ENCODE measurements at regions not wholly inside any gene's neighbourhood (a gene's known extent, or its start where the extent isn't known, plus 50 kb on each side); places are given as distances from the start of the nearest gene placed in this dataset.

DNA sequence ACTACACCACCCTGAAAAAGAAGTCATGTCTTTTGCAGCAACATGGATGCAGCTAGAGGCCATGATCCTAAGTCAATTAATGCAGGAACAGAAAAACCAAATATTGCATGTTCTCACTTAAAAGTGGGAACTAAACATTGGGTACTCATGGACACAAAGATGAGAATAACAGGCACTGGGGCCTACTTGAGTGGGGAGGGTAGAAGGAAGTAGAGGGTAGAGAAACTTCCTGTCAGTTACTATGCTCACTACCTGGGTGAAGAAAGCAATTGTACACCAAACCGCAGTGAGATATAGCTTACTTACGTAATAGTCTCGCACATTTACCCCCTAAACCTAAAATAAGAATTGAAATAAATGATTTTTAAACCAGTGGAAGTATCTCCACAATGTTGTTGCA, 480.5 kb upstream of the ARRDC4 start:
- H3K27ac ChIP-seq: no peak overlapping the region
- no peaks in the 10 kb centered on the region for H3K36me3 ChIP-seq
- H3K4me1 ChIP-seq: no peaks in the 10 kb centered on the region
- DNase-seq (ENCODE audit: low spot score): no peak
- H3K4me3 ChIP-seq: no peak overlapping the region
- no peaks in the 10 kb centered on the region for H3K27me3 ChIP-seq
- no peaks in the 10 kb centered on the region for H3K9me3 ChIP-seq
- TF ChIP-seq, protein P1, sequence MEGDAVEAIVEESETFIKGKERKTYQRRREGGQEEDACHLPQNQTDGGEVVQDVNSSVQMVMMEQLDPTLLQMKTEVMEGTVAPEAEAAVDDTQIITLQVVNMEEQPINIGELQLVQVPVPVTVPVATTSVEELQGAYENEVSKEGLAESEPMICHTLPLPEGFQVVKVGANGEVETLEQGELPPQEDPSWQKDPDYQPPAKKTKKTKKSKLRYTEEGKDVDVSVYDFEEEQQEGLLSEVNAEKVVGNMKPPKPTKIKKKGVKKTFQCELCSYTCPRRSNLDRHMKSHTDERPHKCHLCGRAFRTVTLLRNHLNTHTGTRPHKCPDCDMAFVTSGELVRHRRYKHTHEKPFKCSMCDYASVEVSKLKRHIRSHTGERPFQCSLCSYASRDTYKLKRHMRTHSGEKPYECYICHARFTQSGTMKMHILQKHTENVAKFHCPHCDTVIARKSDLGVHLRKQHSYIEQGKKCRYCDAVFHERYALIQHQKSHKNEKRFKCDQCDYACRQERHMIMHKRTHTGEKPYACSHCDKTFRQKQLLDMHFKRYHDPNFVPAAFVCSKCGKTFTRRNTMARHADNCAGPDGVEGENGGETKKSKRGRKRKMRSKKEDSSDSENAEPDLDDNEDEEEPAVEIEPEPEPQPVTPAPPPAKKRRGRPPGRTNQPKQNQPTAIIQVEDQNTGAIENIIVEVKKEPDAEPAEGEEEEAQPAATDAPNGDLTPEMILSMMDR (IDR thresholded peaks at IDR 0.05): no peak

DNA sequence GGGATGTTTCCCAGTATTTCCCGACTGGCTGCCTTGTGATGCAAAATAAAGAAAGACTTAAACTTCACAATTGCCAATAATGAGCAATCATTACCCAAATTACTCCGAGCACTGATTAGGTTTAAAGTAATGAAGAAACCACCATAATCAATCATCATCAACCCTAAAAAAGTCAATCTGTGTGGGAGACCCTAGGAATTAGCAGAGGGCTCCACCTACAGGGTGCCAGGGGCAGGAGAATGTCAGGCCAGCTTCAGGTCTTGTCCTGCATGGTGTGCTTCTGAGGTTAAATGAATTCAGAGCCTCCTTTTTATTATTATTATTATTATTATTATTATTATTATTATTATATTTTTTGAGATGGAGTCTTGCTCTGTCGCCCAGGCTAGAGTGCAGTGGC, 478.0 kb upstream of the ARRDC4 start:
- DNase-seq (ENCODE audit: low spot score): no peak
- no peaks in the 10 kb centered on the region for H3K9me3 ChIP-seq
- no peaks in the 10 kb centered on the region for H3K27me3 ChIP-seq
- no peaks in the 10 kb centered on the region for H3K4me1 ChIP-seq
- H3K36me3 ChIP-seq: no peaks in the 10 kb centered on the region
- H3K27ac ChIP-seq: no peak overlapping the region
- H3K4me3 ChIP-seq: no peak overlapping the region
- TF ChIP-seq, protein P1 (IDR thresholded peaks at IDR 0.05): no peak

DNA sequence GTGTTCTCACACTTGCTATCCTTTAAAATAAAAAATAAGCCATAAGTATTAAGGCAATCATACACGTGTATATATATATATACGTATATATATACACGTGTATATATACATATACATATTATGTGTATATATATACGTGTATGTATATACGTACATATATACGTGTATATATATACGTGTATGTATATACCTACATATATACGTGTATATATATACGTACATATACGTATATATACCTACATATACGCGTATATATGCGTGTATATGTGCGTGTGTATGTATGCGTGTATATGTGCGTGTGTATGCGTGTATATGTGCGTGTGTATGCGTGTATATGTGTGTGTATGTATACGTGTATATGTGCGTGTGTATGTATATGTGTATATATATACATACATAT, 477.3 kb upstream of the ARRDC4 start:
- TF ChIP-seq, protein P1 (IDR thresholded peaks at IDR 0.05): no peak
- H3K36me3 ChIP-seq: no peaks in the 10 kb centered on the region

DNA sequence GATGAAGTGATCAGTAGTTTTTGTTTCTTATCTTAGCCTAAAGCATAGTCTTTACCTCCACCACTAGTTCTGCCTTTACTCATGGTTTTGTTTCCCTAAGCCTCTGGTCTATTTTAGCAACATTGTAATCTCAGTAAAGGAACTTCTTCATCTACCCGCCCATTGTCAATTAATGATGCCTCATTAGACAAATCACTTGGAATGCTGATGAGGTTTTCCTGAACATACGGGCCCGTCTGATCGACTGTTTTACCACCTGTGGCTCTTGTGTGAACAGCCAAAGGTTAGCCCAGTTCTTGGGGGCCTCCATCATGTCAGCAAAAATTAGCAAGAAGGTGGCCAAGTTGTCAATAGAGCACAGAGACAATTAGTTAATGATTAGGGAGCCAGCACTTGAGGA, 470.1 kb upstream of the ARRDC4 start:
- Histone ChIP-seq H3K4me3 (no peak overlapping the region), H3K9me3 (no peaks in the 10 kb centered on the region), H3K36me3 (no peaks in the 10 kb centered on the region), H3K4me1 (no peaks in the 10 kb centered on the region), H3K27me3 (no peaks in the 10 kb centered on the region), H3K27ac (no peak overlapping the region)
- TF ChIP-seq, protein P1 (IDR thresholded peaks at IDR 0.05): no peak
- no peak for DNase-seq (ENCODE audit: low spot score)

More for the DNA sequence above, 477.3 kb upstream of the ARRDC4 start:
- Histone ChIP-seq H3K27me3 (no peaks in the 10 kb centered on the region), H3K9me3 (no peaks in the 10 kb centered on the region), H3K4me3 (no peak overlapping the region), H3K4me1 (no peaks in the 10 kb centered on the region), H3K27ac (no peak overlapping the region)
- DNase-seq (ENCODE audit: low spot score): no peak

DNA sequence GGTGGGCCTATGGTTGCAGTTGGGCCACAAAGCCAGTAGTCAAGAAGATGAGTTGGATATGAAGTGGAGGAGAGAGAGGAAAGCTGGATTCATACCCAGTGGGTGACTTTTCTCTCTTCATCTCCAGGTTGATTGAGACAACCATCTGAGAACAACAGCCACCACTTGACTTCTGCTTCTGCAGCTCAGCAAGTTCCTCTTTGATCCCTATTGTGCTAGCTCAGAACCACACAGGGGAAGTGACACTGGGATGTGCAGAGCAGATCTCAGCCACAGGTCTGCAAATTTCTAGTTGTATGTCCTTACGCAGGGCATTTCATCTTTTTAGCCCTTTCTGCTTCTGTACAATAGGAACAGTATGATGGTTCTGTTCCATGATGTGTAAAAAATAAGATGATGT, 459.2 kb upstream of the ARRDC4 start:
- H3K4me3 ChIP-seq: no peak overlapping the region
- H3K27ac ChIP-seq: no peak overlapping the region
- TF ChIP-seq, protein P1 (IDR thresholded peaks at IDR 0.05): no peak
- DNase-seq (ENCODE audit: low spot score): no peak
- no peaks in the 10 kb centered on the region for H3K9me3 ChIP-seq
- H3K27me3 ChIP-seq: no peaks in the 10 kb centered on the region
- H3K36me3 ChIP-seq: no peaks in the 10 kb centered on the region
- no peaks in the 10 kb centered on the region for H3K4me1 ChIP-seq

DNA sequence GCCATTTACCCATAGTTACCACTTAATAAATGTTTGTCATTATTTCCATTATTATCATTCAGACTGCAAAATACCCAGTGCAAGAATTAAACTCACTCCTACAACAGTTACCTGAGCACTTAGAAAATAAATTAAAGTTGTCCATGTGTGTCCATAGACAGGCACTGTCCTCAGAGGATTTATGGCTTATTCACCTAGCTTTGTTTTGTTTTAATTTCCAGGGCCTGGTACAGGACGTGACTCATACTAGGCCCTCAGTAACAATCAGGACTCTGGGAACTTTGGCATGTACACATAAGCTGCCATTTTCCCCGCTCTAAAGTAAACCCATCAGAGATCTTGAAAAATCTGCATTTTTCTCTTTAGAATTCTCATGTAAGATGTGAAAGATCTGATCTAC, 458.5 kb upstream of the ARRDC4 start:
- TF ChIP-seq, protein P1 (IDR thresholded peaks at IDR 0.05): no peak
- no peaks in the 10 kb centered on the region for H3K27me3 ChIP-seq

More for the DNA sequence above, 458.5 kb upstream of the ARRDC4 start:
- DNase-seq (ENCODE audit: low spot score): no peak
- no peaks in the 10 kb centered on the region for H3K9me3 ChIP-seq
- no peaks in the 10 kb centered on the region for H3K4me1 ChIP-seq
- no peak overlapping the region for H3K4me3 ChIP-seq
- no peaks in the 10 kb centered on the region for H3K36me3 ChIP-seq
- H3K27ac ChIP-seq: no peak overlapping the region
